IMR-90 (cell line): ENCODE measurements at regions not wholly inside any gene's neighbourhood (a gene's known extent, or its start where the extent isn't known, plus 50 kb on each side); places are given as distances from the start of the nearest gene placed in this dataset.

ENCODE experiments used
- CEBPB ChIP-seq: IDR thresholded peaks from 2 replicates; pipeline ENCODE4 v1.6.1; 2012; ENCODE audit warnings: low read depth, low read length, improper control_type of control experiment
- CHD1 ChIP-seq: IDR thresholded peaks from 2 replicates; pipeline ENCODE4 v1.6.1; 2012; ENCODE audit warnings: low read depth, low read length, improper control_type of control experiment
- FOS ChIP-seq: fragments of 150-350 bp; IDR thresholded peaks from 2 replicates; pipeline ENCODE4 v1.6.1; 2016; ENCODE audit warnings: low read depth, low read length
- MAFK ChIP-seq: IDR thresholded peaks from 2 replicates; pipeline ENCODE4 v1.6.1; 2012; ENCODE audit warnings: low read depth, low read length, improper control_type of control experiment
- MAZ ChIP-seq: IDR thresholded peaks from 2 replicates; pipeline ENCODE4 v1.6.1; 2012; ENCODE audit warnings: low read depth, mild to moderate bottlenecking, low read length, improper control_type of control experiment, moderate library complexity, borderline replicate concordance
- MXI1 ChIP-seq: IDR thresholded peaks from 2 replicates; pipeline ENCODE4 v1.6.1; 2012; ENCODE audit warnings: low read depth, mild to moderate bottlenecking, low read length, moderate library complexity, borderline replicate concordance
- NFE2L2 ChIP-seq: fragments of 150-350 bp; IDR thresholded peaks from 2 replicates; pipeline ENCODE4 v1.6.1; 2016; ENCODE audit warnings: low read depth, mild to moderate bottlenecking, low read length
- POLR2A ChIP-seq: IDR thresholded peaks from 2 replicates; pipeline ENCODE4 v1.6.1; 2012; ENCODE audit warnings: mild to moderate bottlenecking, low read depth, low read length
- SMC3 ChIP-seq: fragments of 150-350 bp; IDR thresholded peaks from 2 replicates; pipeline ENCODE4 v1.6.1; 2016; ENCODE audit warnings: low read depth, mild to moderate bottlenecking, antibody characterized with exemption, low read length, moderate library complexity
- TF ChIP-seq, protein P1 (sequence below): conservative IDR thresholded peaks from 2 replicates; pipeline ENCODE4 v1.5.1; 2012; ENCODE audit warnings: mild to moderate bottlenecking, low read depth, low read length, improper control_type of control experiment

GRCh38 chr4:171378323-171378722, 434.9 kb upstream of the GALNTL6 start:
- TF ChIP-seq MXI1 (no peak), MAFK (no peak), POLR2A (no peak), CEBPB (no peak), FOS (no peak), MAZ (no peak), CHD1 (no peak), SMC3 (no peak), NFE2L2 (no peak)
- TF ChIP-seq, protein P1, sequence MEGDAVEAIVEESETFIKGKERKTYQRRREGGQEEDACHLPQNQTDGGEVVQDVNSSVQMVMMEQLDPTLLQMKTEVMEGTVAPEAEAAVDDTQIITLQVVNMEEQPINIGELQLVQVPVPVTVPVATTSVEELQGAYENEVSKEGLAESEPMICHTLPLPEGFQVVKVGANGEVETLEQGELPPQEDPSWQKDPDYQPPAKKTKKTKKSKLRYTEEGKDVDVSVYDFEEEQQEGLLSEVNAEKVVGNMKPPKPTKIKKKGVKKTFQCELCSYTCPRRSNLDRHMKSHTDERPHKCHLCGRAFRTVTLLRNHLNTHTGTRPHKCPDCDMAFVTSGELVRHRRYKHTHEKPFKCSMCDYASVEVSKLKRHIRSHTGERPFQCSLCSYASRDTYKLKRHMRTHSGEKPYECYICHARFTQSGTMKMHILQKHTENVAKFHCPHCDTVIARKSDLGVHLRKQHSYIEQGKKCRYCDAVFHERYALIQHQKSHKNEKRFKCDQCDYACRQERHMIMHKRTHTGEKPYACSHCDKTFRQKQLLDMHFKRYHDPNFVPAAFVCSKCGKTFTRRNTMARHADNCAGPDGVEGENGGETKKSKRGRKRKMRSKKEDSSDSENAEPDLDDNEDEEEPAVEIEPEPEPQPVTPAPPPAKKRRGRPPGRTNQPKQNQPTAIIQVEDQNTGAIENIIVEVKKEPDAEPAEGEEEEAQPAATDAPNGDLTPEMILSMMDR: no peak
